Ishikawa (cell line): ENCODE measurements at regions not wholly inside any gene's neighbourhood (a gene's known extent, or its start where the extent isn't known, plus 50 kb on each side); places are given as distances from the start of the nearest gene placed in this dataset.

Experiments
- CEBPB ChIP-seq: IDR thresholded peaks from 2 replicates; pipeline ENCODE4 v1.6.1; 2012
- CREB1 ChIP-seq: IDR thresholded peaks from 2 replicates; pipeline ENCODE4 v1.6.1; 2012; ENCODE audit warnings: low read depth
- EGR1 ChIP-seq: IDR thresholded peaks from 2 replicates; pipeline ENCODE4 v1.6.1; 2012
- EP300 ChIP-seq: IDR thresholded peaks from 2 replicates; pipeline ENCODE4 v1.6.1; 2012; ENCODE audit warnings: borderline replicate concordance
- FOXM1 ChIP-seq: IDR thresholded peaks from 2 replicates; pipeline ENCODE4 v1.6.1; 2012; ENCODE audit warnings: low read depth, borderline replicate concordance
- MAX ChIP-seq: IDR thresholded peaks from 2 replicates; pipeline ENCODE4 v1.6.1; 2012
- NFIC ChIP-seq: IDR thresholded peaks from 2 replicates; pipeline ENCODE4 v1.6.1; 2012
- RAD21 ChIP-seq: IDR thresholded peaks from 2 replicates; pipeline ENCODE4 v1.6.1; 2012; ENCODE audit warnings: low read depth
- TAF1 ChIP-seq: IDR thresholded peaks from 2 replicates; pipeline ENCODE4 v1.6.1; 2012; ENCODE audit warnings: low read depth, mild to moderate bottlenecking
- TCF12 ChIP-seq: IDR thresholded peaks from 2 replicates; pipeline ENCODE4 v1.6.1; 2012; ENCODE audit warnings: low read depth
- TEAD4 ChIP-seq: IDR thresholded peaks from 2 replicates; pipeline ENCODE4 v1.6.1; 2012
- YY1 ChIP-seq: IDR thresholded peaks from 2 replicates; pipeline ENCODE4 v1.6.1; 2012; ENCODE audit warnings: low read depth
- ZBTB7A ChIP-seq: IDR thresholded peaks from 2 replicates; pipeline ENCODE4 v1.6.1; 2012; ENCODE audit warnings: low read depth
- TF ChIP-seq, protein P1 (sequence below): IDR thresholded peaks from 2 replicates; pipeline ENCODE4 v1.6.1; 2012
- TF ChIP-seq, protein P2 (sequence below): IDR thresholded peaks from 2 replicates; pipeline ENCODE4 v1.6.1; 2012; ENCODE audit warnings: low read depth, mild to moderate bottlenecking

- TF ChIP-seq, protein P1, sequence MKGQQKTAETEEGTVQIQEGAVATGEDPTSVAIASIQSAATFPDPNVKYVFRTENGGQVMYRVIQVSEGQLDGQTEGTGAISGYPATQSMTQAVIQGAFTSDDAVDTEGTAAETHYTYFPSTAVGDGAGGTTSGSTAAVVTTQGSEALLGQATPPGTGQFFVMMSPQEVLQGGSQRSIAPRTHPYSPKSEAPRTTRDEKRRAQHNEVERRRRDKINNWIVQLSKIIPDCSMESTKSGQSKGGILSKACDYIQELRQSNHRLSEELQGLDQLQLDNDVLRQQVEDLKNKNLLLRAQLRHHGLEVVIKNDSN, result no peak
Measured at GRCh38 chr5:174337276-174338184, 292.0 kb downstream of the NSG2 start.

- TF ChIP-seq YY1 (no peak), FOXM1 (no peak), ZBTB7A (no peak), EGR1 (no peak), CEBPB (no peak)
- TF ChIP-seq, protein P2, sequence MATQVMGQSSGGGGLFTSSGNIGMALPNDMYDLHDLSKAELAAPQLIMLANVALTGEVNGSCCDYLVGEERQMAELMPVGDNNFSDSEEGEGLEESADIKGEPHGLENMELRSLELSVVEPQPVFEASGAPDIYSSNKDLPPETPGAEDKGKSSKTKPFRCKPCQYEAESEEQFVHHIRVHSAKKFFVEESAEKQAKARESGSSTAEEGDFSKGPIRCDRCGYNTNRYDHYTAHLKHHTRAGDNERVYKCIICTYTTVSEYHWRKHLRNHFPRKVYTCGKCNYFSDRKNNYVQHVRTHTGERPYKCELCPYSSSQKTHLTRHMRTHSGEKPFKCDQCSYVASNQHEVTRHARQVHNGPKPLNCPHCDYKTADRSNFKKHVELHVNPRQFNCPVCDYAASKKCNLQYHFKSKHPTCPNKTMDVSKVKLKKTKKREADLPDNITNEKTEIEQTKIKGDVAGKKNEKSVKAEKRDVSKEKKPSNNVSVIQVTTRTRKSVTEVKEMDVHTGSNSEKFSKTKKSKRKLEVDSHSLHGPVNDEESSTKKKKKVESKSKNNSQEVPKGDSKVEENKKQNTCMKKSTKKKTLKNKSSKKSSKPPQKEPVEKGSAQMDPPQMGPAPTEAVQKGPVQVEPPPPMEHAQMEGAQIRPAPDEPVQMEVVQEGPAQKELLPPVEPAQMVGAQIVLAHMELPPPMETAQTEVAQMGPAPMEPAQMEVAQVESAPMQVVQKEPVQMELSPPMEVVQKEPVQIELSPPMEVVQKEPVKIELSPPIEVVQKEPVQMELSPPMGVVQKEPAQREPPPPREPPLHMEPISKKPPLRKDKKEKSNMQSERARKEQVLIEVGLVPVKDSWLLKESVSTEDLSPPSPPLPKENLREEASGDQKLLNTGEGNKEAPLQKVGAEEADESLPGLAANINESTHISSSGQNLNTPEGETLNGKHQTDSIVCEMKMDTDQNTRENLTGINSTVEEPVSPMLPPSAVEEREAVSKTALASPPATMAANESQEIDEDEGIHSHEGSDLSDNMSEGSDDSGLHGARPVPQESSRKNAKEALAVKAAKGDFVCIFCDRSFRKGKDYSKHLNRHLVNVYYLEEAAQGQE, result no peak
Measured at GRCh38 chr5:174338185-174339010, 292.9 kb downstream of the NSG2 start.

DNA sequence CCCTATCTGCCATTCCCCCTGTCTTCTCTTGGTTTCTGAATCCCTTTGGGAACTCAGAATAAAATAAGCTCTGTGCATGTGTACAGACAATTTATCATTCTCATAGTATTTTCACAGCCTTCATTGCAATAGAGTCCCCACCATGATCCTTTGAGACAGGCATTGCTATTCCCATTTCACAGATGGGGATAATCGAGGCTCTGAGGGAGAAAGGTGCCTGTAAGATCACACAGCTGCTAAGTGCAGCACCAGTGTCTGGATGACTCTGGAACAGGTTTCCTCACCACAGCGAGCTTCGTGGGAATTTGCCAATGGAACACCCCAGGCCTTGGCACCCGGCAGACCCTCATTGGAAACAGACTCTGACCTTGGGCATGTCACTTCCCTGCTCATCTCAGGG is 293.6 kb downstream of the NSG2 start:
- TF ChIP-seq CREB1 (no peak), RAD21 (no peak), TCF12 (no peak), YY1 (no peak), ZBTB7A (no peak), FOXM1 (no peak)
- TF ChIP-seq, protein P1, result no peak

GRCh38 chr5:174340226-174340625 is 294.7 kb downstream of the NSG2 start:
- no peak for TF ChIP-seq YY1
- no peak for TF ChIP-seq TEAD4

- TF ChIP-seq MAX (no peak), TCF12 (no peak), EGR1 (no peak), NFIC (no peak), TAF1 (no peak), ZBTB7A (no peak), CEBPB (no peak), RAD21 (no peak), EP300 (no peak), TEAD4 (no peak), YY1 (no peak), CREB1 (no peak), FOXM1 (no peak)
- TF ChIP-seq, protein P1, result no peak
- TF ChIP-seq, protein P2, result no peak
Measured at GRCh38 chr5:174342696-174343095, 297.2 kb downstream of the NSG2 start.

- TF ChIP-seq, protein P1, result no peak
- TF ChIP-seq EGR1 (no peak), ZBTB7A (no peak), NFIC (no peak), CREB1 (no peak), FOXM1 (no peak), TCF12 (no peak), TAF1 (no peak), TEAD4 (no peak), EP300 (no peak)
Measured at GRCh38 chr5:174343826-174344225, 298.3 kb downstream of the NSG2 start.
